Neural progenitor cell (in vitro differentiated cells): ENCODE measurements at regions not wholly inside any gene's neighbourhood (a gene's known extent, or its start where the extent isn't known, plus 50 kb on each side); places are given as distances from the start of the nearest gene placed in this dataset.

Source experiments
- EZH2 ChIP-seq: fragments of 200-600 bp; sonication (generic); IDR thresholded peaks from 2 replicates; pipeline ENCODE4 v1.6.1; 2017; ENCODE audit warnings: antibody characterized with exemption, mild to moderate bottlenecking, moderate library complexity
- TF ChIP-seq, protein P1 (sequence below): fragments of 200-600 bp; sonication (generic); IDR thresholded peaks from 2 replicates; pipeline ENCODE4 v1.5.1; 2017; ENCODE audit warnings: antibody characterized with exemption, mild to moderate bottlenecking

DNA sequence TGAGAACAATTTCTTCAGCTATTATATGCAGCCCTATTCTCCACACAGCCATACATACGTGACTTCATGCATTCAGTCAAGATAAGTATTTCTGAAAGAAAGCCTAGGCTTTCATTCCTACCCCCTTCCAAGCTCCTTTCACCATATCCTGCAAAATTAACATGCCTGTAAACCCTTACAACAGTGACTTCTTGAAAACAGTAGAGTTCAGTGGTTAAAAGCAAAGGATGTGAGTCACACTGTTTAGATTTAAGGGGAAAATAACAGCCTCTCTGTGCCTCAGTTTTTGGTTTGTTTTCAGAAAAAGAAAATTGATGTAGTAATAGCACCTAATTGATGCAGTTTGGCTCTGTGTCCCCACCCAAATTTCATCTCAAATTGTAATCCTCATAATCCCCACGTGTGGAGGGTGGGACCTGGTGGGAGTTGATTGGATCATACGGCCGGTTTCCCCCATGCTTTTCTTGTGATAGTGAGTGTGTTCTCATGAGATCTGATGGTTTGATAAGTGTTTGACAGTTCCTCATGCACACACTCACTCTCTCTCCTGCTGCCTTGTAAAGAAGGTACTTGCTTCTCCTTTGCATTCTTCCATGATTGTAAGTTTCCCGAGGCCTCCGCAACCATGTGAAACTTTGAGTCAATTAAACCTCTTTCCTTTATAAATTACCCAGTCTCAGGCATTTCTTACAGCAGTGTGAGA is 264.8 kb downstream of the CETN3 start:
- TF ChIP-seq, protein P1, sequence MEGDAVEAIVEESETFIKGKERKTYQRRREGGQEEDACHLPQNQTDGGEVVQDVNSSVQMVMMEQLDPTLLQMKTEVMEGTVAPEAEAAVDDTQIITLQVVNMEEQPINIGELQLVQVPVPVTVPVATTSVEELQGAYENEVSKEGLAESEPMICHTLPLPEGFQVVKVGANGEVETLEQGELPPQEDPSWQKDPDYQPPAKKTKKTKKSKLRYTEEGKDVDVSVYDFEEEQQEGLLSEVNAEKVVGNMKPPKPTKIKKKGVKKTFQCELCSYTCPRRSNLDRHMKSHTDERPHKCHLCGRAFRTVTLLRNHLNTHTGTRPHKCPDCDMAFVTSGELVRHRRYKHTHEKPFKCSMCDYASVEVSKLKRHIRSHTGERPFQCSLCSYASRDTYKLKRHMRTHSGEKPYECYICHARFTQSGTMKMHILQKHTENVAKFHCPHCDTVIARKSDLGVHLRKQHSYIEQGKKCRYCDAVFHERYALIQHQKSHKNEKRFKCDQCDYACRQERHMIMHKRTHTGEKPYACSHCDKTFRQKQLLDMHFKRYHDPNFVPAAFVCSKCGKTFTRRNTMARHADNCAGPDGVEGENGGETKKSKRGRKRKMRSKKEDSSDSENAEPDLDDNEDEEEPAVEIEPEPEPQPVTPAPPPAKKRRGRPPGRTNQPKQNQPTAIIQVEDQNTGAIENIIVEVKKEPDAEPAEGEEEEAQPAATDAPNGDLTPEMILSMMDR: no peak
- TF ChIP-seq EZH2: no peak
